ENCODE measurements at regions not wholly inside any gene's neighbourhood (a gene's known extent, or its start where the extent isn't known, plus 50 kb on each side); places are given as distances from the start of the nearest gene placed in this dataset.

GRCh38 chr5:57594436-57594835 is 111.8 kb upstream of the ACTBL2 start:
- Histone ChIP-seq H4K20me1 (ENCODE audit: control insufficient read depth, extremely low read depth, insufficient read depth, low read length) (no peaks in the 10 kb centered on the region), H3K4me2 (ENCODE audit: control insufficient read depth, extremely low read depth, insufficient read depth, low read depth, low read length) (no peak overlapping the region), H3K4me3 (ENCODE audit: control insufficient read depth in 2 of 3, extremely low read depth in 1 of 3, insufficient read depth in 2 of 3, low read depth in 1 of 3, low read length in 3 of 3) (no peak overlapping the region), H3K4me1 (ENCODE audit: control insufficient read depth, extremely low read depth, insufficient read depth, low read length) (no peaks in the 10 kb centered on the region), H3K36me3 (ENCODE audit: control insufficient read depth in 2 of 2, extremely low read depth in 1 of 2, insufficient read depth in 2 of 2, low read length in 2 of 2) (no peaks in the 10 kb centered on the region), H3K27ac (ENCODE audit: control insufficient read depth, insufficient read depth, low read length) (no peak overlapping the region), H3K9me3 (ENCODE audit: control insufficient read depth, low read depth, low read length) (no peaks in the 10 kb centered on the region), H2AFZ (ENCODE audit: control insufficient read depth, low read length) (no peak overlapping the region), H3K9me1 (ENCODE audit: control insufficient read depth, extremely low read depth, insufficient read depth, low read length) (no peaks in the 10 kb centered on the region), H3K79me2 (ENCODE audit: control insufficient read depth, insufficient read depth, low read length) (no peaks in the 10 kb centered on the region), H3K9ac (ENCODE audit: control insufficient read depth, extremely low read depth, insufficient read depth, low read length) (no peak overlapping the region), H3K27me3 (ENCODE audit: control insufficient read depth, extremely low read depth, insufficient read depth, low read length) (no peaks in the 10 kb centered on the region)
- TF ChIP-seq EZH2 (IDR thresholded peaks at IDR 0.05; ENCODE audit: low read length) (no peak), CTCF (optimal IDR thresholded peaks at IDR 0.05 in 1 of 3, IDR thresholded peaks at IDR 0.05 in 1 of 3, conservative IDR thresholded peaks at IDR 0.05 in 1 of 3; ENCODE audit: extremely low read depth in 1 of 3, insufficient read depth in 2 of 3, low read length in 3 of 3) (no peak)
- dilution Hi-C loops (cut with MboI; ENCODE audit: extremely low pct_ligation_motif_present, low sequenced_read_pairs) = no loop called here
- no peak for DNase-seq (ENCODE audit: low read depth, low spot score)
- no peak for FAIRE-seq

- Histone ChIP-seq H3K9me3 (ENCODE audit: control insufficient read depth, low read depth, low read length) (no peaks in the 10 kb centered on the region), H3K9ac (ENCODE audit: control insufficient read depth, extremely low read depth, insufficient read depth, low read length) (no peak overlapping the region), H3K79me2 (ENCODE audit: control insufficient read depth, insufficient read depth, low read length) (no peaks in the 10 kb centered on the region), H2AFZ (ENCODE audit: control insufficient read depth, low read length) (no peak overlapping the region), H3K4me3 (ENCODE audit: control insufficient read depth in 2 of 3, extremely low read depth in 1 of 3, insufficient read depth in 2 of 3, low read depth in 1 of 3, low read length in 3 of 3) (no peak overlapping the region), H3K4me2 (ENCODE audit: control insufficient read depth, extremely low read depth, insufficient read depth, low read depth, low read length) (no peak overlapping the region), H4K20me1 (ENCODE audit: control insufficient read depth, extremely low read depth, insufficient read depth, low read length) (no peaks in the 10 kb centered on the region), H3K4me1 (ENCODE audit: control insufficient read depth, extremely low read depth, insufficient read depth, low read length) (no peaks in the 10 kb centered on the region), H3K27me3 (ENCODE audit: control insufficient read depth, extremely low read depth, insufficient read depth, low read length) (no peaks in the 10 kb centered on the region), H3K9me1 (ENCODE audit: control insufficient read depth, extremely low read depth, insufficient read depth, low read length) (no peaks in the 10 kb centered on the region), H3K36me3 (ENCODE audit: control insufficient read depth in 2 of 2, extremely low read depth in 1 of 2, insufficient read depth in 2 of 2, low read length in 2 of 2) (no peaks in the 10 kb centered on the region), H3K27ac (ENCODE audit: control insufficient read depth, insufficient read depth, low read length) (no peak overlapping the region)
- DNase-seq (ENCODE audit: low read depth, low spot score) = no peak
- no peak for FAIRE-seq
- dilution Hi-C loops (cut with MboI; ENCODE audit: extremely low pct_ligation_motif_present, low sequenced_read_pairs) = no loop called here
- TF ChIP-seq CTCF (optimal IDR thresholded peaks at IDR 0.05 in 1 of 3, IDR thresholded peaks at IDR 0.05 in 1 of 3, conservative IDR thresholded peaks at IDR 0.05 in 1 of 3; ENCODE audit: extremely low read depth in 1 of 3, insufficient read depth in 2 of 3, low read length in 3 of 3) (no peak), EZH2 (IDR thresholded peaks at IDR 0.05; ENCODE audit: low read length) (no peak)
These were observed 109.6 kb upstream of the ACTBL2 start for GRCh38 chr5:57592236-57592635.
